AG08395 (cell line): ENCODE measurements at regions not wholly inside any gene's neighbourhood (a gene's known extent, or its start where the extent isn't known, plus 50 kb on each side); places are given as distances from the start of the nearest gene placed in this dataset.
A peak's percentile ranks its signal among the peaks of the same experiment; 100 is the strongest.

ENCODE experiments used
- DNase-seq: peaks from one replicate; pipeline ENCODE4 v3.0.0; 2012; ENCODE audit warnings: mixed read lengths, low spot score

GRCh38 chr7:96484845-96485244, 162.9 kb upstream of the SLC25A13 start:
- DNase-seq = no peak

GRCh38 chr7:96484091-96484490, 162.2 kb upstream of the SLC25A13 start:
- DNase-seq = no peak

- DNase-seq = no peak
Observed at GRCh38 chr7:96481796-96482195, 159.9 kb upstream of the SLC25A13 start.

GRCh38 chr7:96479015-96479645, 157.2 kb upstream of the SLC25A13 start:
- DNase-seq = no peak

- DNase-seq = no peak
Observed at GRCh38 chr7:96471606-96472005, 149.7 kb upstream of the SLC25A13 start.

GRCh38 chr7:96452146-96452545, 130.2 kb upstream of the SLC25A13 start:
- no peak for DNase-seq

GRCh38 chr7:96449094-96449493, 127.2 kb upstream of the SLC25A13 start:
- no peak for DNase-seq

GRCh38 chr7:96447109-96447645, 125.3 kb upstream of the SLC25A13 start:
- no peak for DNase-seq

- DNase-seq = no peak
Observed at GRCh38 chr7:96441436-96442084, 119.7 kb upstream of the SLC25A13 start.

GRCh38 chr7:96440328-96440727, 118.4 kb upstream of the SLC25A13 start:
- no peak for DNase-seq

- DNase-seq = no peak
Observed at GRCh38 chr7:96436880-96437279, 115.0 kb upstream of the SLC25A13 start.

GRCh38 chr7:96430356-96430755, 108.5 kb upstream of the SLC25A13 start:
- DNase-seq = no peak

GRCh38 chr7:96427143-96427542, 105.2 kb upstream of the SLC25A13 start:
- no peak for DNase-seq

GRCh38 chr7:96426685-96427084, 104.8 kb upstream of the SLC25A13 start:
- no peak for DNase-seq

- DNase-seq = no peak
Observed at GRCh38 chr7:96426027-96426426, 104.1 kb upstream of the SLC25A13 start.

GRCh38 chr7:96424411-96424810, 102.5 kb upstream of the SLC25A13 start:
- no peak for DNase-seq

GRCh38 chr7:96422388-96422787, 100.5 kb upstream of the SLC25A13 start:
- no peak for DNase-seq

- no peak for DNase-seq
Observed at GRCh38 chr7:96418581-96418980, 96.7 kb upstream of the SLC25A13 start.

- no peak for DNase-seq
Observed at GRCh38 chr7:96417784-96418183, 95.9 kb upstream of the SLC25A13 start.

GRCh38 chr7:96416599-96416998, 94.7 kb upstream of the SLC25A13 start:
- DNase-seq = no peak

- no peak for DNase-seq
Observed at GRCh38 chr7:96416116-96416515, 94.2 kb upstream of the SLC25A13 start.

- DNase-seq = no peak
Observed at GRCh38 chr7:96415293-96415940, 93.5 kb upstream of the SLC25A13 start.

- DNase-seq = peak; percentile 23
Observed at GRCh38 chr7:96414931-96415292, 93.0 kb upstream of the SLC25A13 start.
